Left ventricle myocardium inferior (tissue), 1 donor: ENCODE measurements at regions not wholly inside any gene's neighbourhood (a gene's known extent, or its start where the extent isn't known, plus 50 kb on each side); places are given as distances from the start of the nearest gene placed in this dataset.

Experiments used
- DNase-seq: peaks from one replicate; pipeline ENCODE4 v3.0.0-alpha.2; 2020
- H3K27ac ChIP-seq: fragments of 200-600 bp; replicated peaks from 2 replicates; pipeline ENCODE4 v1.8.0; 2021
- H3K27me3 ChIP-seq: fragments of 200-600 bp; 2 replicates; pipeline ENCODE4 v1.8.0; 2021; ENCODE audit warnings: low read depth
- H3K36me3 ChIP-seq: fragments of 200-600 bp; 2 replicates; pipeline ENCODE4 v1.8.0; 2021
- H3K4me1 ChIP-seq: fragments of 200-600 bp; 2 replicates; pipeline ENCODE4 v1.8.0; 2021
- H3K4me3 ChIP-seq: fragments of 200-600 bp; 2 replicates; pipeline ENCODE4 v1.8.0; 2021; ENCODE audit warnings: mild to moderate bottlenecking, moderate library complexity
- H3K9me3 ChIP-seq: fragments of 200-600 bp; replicated peaks from 2 replicates; pipeline ENCODE4 v1.8.0; 2021
- CTCF ChIP-seq: fragments of 200-600 bp; IDR thresholded peaks from 2 replicates; pipeline ENCODE4 v1.8.0; 2021; ENCODE audit warnings: antibody characterized with exemption, mild to moderate bottlenecking, borderline replicate concordance
- intact Hi-C: fragments of 100-400 bp; cut with micrococcal nuclease; formaldehyde crosslinking; loops from one replicate; pipeline ENCODE4 v1.11.0; 2022
- donor health status: DM: no; HTN: yes; CAD: no; lungs with severe emphysema.

- DNase-seq: no peak
- Histone ChIP-seq H3K36me3 (no peaks in the 10 kb centered on the region), H3K9me3 (no peaks in the 10 kb centered on the region), H3K4me3 (no peak overlapping the region), H3K27ac (no peak overlapping the region), H3K27me3 (peaks cover 6% of the 10 kb centered on the region), H3K4me1 (no peaks in the 10 kb centered on the region)
- intact Hi-C loops: no loop called here
- no peak for TF ChIP-seq CTCF
Observed at GRCh38 chr5:155282503-155283107, 269.1 kb downstream of the KIF4B start.

GRCh38 chr5:155285706-155286105, 272.2 kb downstream of the KIF4B start:
- Histone ChIP-seq H3K36me3 (no peaks in the 10 kb centered on the region), H3K9me3 (no peaks in the 10 kb centered on the region), H3K27ac (no peak overlapping the region), H3K4me1 (no peaks in the 10 kb centered on the region), H3K27me3 (peaks cover 6% of the 10 kb centered on the region), H3K4me3 (no peak overlapping the region)
- DNase-seq: no peak
- TF ChIP-seq CTCF: no peak
- intact Hi-C loops: no loop called here

DNA sequence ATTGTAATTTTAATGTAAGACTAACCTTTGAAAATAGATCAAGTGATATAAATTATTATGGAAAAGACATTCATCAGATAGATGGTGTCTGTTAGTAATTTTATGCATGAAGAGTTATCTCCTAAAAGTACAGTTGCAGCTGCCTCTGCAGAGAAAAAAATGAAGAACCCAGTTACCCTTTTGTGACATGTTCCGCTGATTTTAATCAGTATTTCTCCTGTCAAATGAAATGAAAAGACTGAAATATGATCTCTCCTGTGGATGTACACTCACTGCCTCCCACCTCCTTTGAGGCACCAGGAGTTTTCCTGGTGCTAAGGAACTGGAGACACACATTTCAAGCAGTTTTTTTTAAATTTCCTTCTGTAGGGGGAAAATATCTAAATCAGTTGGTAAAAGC, 277.4 kb downstream of the KIF4B start:
- intact Hi-C loops: no loop called here
- TF ChIP-seq CTCF: no peak
- Histone ChIP-seq H3K4me1 (no peaks in the 10 kb centered on the region), H3K9me3 (no peaks in the 10 kb centered on the region), H3K4me3 (no peak overlapping the region), H3K36me3 (no peaks in the 10 kb centered on the region), H3K27ac (no peak overlapping the region), H3K27me3 (peaks cover under 1% of the 10 kb centered on the region)
- DNase-seq: no peak

- Histone ChIP-seq H3K36me3 (no peaks in the 10 kb centered on the region), H3K4me3 (no peak overlapping the region), H3K27ac (no peak overlapping the region), H3K4me1 (peaks cover 1% of the 10 kb centered on the region), H3K9me3 (peaks cover 2% of the 10 kb centered on the region), H3K27me3 (no peaks in the 10 kb centered on the region)
- intact Hi-C loops: no loop called here
- DNase-seq: no peak
- no peak for TF ChIP-seq CTCF
Observed at GRCh38 chr5:155293605-155294178, 280.1 kb downstream of the KIF4B start.

GRCh38 chr5:155295111-155295510, 281.6 kb downstream of the KIF4B start:
- TF ChIP-seq CTCF: no peak
- Histone ChIP-seq H3K9me3 (peaks cover 2% of the 10 kb centered on the region), H3K27me3 (no peaks in the 10 kb centered on the region), H3K27ac (no peak overlapping the region), H3K4me1 (peaks cover 10% of the 10 kb centered on the region), H3K36me3 (no peaks in the 10 kb centered on the region), H3K4me3 (no peak overlapping the region)
- no peak for DNase-seq
- intact Hi-C loops: no loop called here
